A673 (cell line): ENCODE measurements at regions not wholly inside any gene's neighbourhood (a gene's known extent, or its start where the extent isn't known, plus 50 kb on each side); places are given as distances from the start of the nearest gene placed in this dataset.

Experiments used
- CTCF ChIP-seq: fragments of 300-800, 200-600 bp; sonication (generic); conservative IDR thresholded peaks from 2 replicates; pipeline ENCODE4 v1.5.1; 2017; ENCODE audit warnings: low read depth, mild to moderate bottlenecking, antibody characterized with exemption, low read length, moderate library complexity, mixed read lengths
- EZH2 ChIP-seq: fragments of 200-600 bp; sonication (generic); IDR thresholded peaks from 2 replicates; pipeline ENCODE4 v1.6.1; 2017; ENCODE audit warnings: borderline replicate concordance, low read depth, mild to moderate bottlenecking, mixed read lengths, antibody characterized with exemption, low read length; ENCODE audit not compliant: poor library complexity, severe bottlenecking

GRCh38 chr6:71476371-71476770, 187.8 kb downstream of the OGFRL1 start:
- no peak for TF ChIP-seq CTCF
- no peak for TF ChIP-seq EZH2
